Stimulated activated CD4-positive, alpha-beta T cell treated with anti-CD3 and anti-CD28 coated beads, TNF-alpha, amount 100 ng/mL, for 48 hours (primary cell): ENCODE measurements at regions not wholly inside any gene's neighbourhood (a gene's known extent, or its start where the extent isn't known, plus 50 kb on each side); places are given as distances from the start of the nearest gene placed in this dataset.

Experiments used
- DNase-seq, 3 donors: peaks; one replicate each; pipeline ENCODE4 v3.0.0-alpha.2; 2020; ENCODE audit warnings: low read depth in 3 of 3

DNA sequence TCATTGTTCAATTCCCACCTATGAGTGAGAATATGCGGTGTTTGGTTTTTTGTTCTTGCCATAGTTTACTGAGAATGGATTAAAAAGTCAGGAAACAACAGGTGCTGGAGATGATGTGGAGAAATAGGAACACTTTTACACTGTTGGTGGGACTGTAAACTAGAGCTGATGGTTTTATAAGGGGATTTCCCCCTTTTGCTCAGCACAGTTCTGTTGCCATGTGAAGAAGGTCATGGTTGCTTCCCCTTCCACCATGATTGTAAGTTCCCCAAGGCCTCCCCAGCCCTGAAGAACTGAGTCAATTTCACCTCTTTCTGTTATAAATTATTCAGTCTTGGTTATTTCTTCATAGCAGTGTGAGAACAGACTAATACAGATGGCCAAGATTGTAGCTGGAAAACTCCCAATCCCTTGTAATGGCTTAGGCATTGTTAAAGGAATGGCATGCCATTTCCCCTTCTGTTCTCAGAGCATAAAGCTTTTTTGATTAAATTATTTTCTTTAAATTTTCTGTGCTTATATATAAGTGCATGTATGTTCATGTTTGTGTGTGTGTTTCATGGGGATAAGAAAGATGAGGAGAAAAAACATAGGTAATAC, 144.8 kb downstream of the BACH1 start:
- DNase-seq: no peak

GRCh38 chr21:29448766-29449165, 150.0 kb downstream of the BACH1 start:
- DNase-seq: no peak

DNA sequence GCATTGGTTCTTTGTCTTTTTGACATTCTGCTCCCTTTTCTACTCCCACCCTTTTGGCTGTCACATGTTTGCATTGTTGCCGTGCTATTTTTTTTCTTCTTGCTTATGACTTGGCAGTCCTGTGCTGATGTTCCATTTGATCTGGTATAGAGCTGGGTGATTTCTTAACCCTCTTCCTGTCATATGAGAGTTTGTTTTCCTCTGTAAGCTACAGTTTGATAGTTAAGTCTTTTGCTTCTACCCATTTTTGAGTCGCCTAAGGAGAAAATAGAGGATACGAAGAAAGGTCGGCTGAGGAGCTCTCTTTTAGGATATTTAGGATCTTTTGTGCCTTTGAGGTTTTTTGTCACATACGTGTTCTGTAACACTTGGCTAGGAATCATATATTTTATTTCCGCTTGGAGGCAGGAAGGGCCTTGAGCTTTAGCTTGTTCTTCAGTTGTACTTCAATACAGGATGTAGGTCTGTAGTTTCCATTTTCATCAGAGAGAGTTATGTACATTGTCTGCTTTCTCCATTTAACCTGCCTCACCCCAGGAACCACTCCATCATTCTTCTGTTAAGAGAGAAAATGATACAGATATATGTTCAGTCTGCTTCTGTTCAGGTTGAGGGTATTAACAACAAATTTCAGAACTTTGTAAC, 150.7 kb downstream of the BACH1 start:
- no peak for DNase-seq

GRCh38 chr21:29450058-29450457, 151.3 kb downstream of the BACH1 start:
- DNase-seq: no peak

DNA sequence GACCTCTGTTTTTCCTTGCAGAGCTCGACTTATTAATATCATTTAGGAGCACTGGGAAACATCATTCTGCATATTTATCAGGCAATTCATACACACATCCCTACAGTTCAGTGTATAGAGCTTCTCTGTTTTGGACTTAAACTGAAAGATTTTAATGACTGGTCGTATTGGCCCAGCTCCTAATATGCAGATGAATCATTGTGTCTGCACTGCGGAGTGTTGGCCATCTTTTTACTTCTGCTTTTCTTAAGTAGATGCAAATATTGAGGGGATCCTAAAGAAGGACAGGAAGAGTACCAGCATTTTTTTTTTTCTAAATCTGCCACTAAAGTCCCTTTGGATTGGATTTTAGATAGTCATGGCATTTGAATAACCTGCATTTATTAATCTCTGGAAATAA, 154.8 kb downstream of the BACH1 start:
- no peak for DNase-seq

GRCh38 chr21:29454179-29454578, 155.5 kb downstream of the BACH1 start:
- no peak for DNase-seq

DNA sequence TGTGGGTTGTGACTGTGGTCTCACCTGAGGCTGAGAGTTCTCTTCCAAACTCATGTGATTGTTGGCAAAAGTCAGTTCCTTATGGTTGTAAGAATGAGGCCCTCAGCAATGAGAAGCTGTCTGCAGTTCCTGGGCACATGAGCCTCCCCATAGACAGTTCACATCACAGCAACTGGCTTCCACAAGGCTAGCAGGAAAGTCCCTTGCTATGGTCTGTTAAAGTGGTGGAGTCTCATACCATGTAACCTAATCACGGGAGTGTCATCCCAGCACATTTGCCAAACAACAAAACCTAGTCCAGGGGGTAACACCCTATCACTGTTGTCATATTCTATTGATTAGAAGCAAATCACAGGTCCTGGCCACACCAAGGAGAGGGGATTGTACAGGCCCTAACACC, 163.8 kb downstream of the BACH1 start:
- DNase-seq: no peak

DNA sequence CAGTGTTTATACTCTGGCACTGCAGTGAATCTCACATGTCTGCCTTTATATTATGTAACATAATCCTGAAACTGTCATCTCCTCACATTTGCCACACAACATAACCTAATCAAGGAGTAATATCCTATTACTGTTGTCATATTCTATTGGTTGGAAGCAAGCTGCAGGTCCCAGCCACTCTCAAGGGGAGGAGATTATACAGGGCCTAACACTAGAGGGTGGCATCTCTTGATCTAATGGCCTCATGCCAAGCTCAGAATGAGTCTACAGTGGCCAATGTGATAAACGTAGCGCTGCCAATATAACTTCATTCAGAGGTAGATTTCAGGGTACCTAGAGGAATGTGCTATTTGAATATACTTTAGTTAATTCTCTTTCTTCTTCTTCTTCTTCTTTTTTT, 166.8 kb downstream of the BACH1 start:
- no peak for DNase-seq

DNA sequence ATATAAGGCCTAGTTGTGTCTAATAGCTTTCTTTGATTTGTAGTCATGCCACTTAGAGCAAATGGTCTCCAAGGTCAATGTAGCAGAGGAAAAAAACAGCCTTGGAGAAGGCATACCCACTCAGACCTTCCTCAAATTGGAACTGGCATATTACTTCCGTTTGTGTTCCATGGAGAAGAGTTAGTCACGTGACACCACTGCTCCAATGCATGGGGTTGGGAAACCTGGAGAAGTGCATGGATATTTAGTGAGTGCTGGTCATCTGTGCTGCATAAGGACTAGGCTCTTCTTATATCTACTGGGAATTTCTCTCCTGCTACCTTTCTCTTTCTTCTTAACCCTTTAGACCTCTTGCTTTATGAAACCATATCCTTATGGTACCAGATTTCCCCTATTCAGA, 167.8 kb downstream of the BACH1 start:
- DNase-seq: no peak

- DNase-seq: no peak
Measured at GRCh38 chr21:29470397-29470796, 171.7 kb downstream of the BACH1 start.

- no peak for DNase-seq
Measured at GRCh38 chr21:29473808-29474207, 175.1 kb downstream of the BACH1 start.

- DNase-seq: no peak
Measured at GRCh38 chr21:29475329-29475728, 176.6 kb downstream of the BACH1 start.

- no peak for DNase-seq
Measured at GRCh38 chr21:29477347-29477746, 178.6 kb downstream of the BACH1 start.

GRCh38 chr21:29477941-29478340, 179.2 kb downstream of the BACH1 start:
- no peak for DNase-seq

DNA sequence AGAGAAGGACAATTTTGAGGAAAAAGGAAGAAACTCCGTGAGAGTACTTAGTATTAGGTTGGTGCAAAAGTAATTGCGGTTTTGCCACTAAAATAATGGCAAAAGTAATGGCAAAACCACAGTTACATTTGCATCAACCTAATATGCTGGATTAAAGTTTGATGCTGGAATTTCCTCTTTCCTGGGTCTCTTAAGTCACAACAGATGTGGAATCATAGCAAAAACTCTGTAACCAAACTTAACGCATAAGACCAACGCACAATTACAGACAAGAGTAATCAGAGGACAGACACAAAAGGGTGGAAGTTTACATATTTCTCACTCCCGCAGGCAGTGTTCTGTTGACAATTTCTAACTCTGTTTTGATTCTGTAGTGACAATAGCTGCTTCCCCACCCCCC, 182.4 kb downstream of the BACH1 start:
- DNase-seq: no peak

- DNase-seq: no peak
Measured at GRCh38 chr21:29481641-29482040, 182.9 kb downstream of the BACH1 start.

DNA sequence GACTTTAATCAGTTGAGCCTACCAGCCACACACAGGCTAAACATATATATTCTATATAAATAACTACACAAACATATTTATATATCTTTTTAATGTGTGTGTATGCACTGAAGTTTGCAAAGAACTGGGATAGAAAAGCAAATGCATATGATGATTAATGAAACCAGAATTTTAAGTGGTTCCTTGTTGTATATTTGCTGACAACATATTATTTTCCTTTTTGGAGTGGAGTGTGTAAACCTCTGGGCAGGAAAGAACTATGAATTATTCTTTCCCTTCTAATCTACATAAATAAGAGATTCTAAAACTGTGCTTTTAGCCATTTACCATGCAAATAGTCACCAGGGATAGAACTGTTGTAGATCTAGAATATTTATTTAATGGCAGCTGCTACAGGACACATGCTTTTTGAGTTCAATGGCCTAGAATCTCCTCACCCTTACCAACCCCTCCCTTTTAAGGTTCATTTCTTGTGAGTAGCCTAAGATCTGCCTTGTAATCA, 187.6 kb downstream of the BACH1 start:
- DNase-seq: no peak
